B cell (primary cell): ENCODE measurements at regions not wholly inside any gene's neighbourhood (a gene's known extent, or its start where the extent isn't known, plus 50 kb on each side); places are given as distances from the start of the nearest gene placed in this dataset.

ENCODE experiments used
- ATAC-seq: fragments of 200-7000 bp; cut with Tn5 transposase; one replicate; pipeline ENCODE4 v1.10.0; 2021; ENCODE audit warnings: low read depth, mild to moderate bottlenecking, moderate number of reproducible peaks, moderate library complexity
- CTCF ChIA-PET: fragments of 350-600 bp; sonication (Branson Sonifier 250); formaldehyde crosslinking; loops from one replicate; lab custom pipeline; 2021; ENCODE audit warnings: antibody characterized with exemption, inconsistent platforms; lab: Charles Lee
- POLR2A ChIA-PET: fragments of 350-600 bp; sonication (Branson Sonifier 250); formaldehyde crosslinking; loops from one replicate; lab custom pipeline; 2021; ENCODE audit warnings: antibody characterized with exemption; lab: Charles Lee
- DNase-seq: peaks from one replicate; pipeline ENCODE4 v3.0.0; 2013
- H2AFZ ChIP-seq: 2 replicates; pipeline ENCODE4 v1.6.1; 2012; ENCODE audit warnings: mild to moderate bottlenecking, low read depth, low read length; ENCODE audit not compliant: insufficient read depth, poor library complexity, severe bottlenecking
- H3K27ac ChIP-seq, 2 donors: 1 replicate in 1 of 2; 2 replicates in 1 of 2; pipeline ENCODE4 v1.5.1; 2012 to 2013; ENCODE audit warnings: low read length in 2 of 2, mild to moderate bottlenecking in 2 of 2, moderate library complexity in 1 of 2
- H3K27me3 ChIP-seq, 4 experiments: fragments of 200-600 bp in 1 of 4; sonication (generic) in 1 of 4; replicated peaks in 1 of 4; 1 replicate in 2 of 4; 2 replicates in 2 of 4; pipeline versions ENCODE4 v1.6.1 to v1.7.0; 2013 to 2016; ENCODE audit warnings: low read length in 3 of 4, mild to moderate bottlenecking in 2 of 4, mixed read lengths in 1 of 4, moderate library complexity in 1 of 4; ENCODE audit not compliant: insufficient read depth in 4 of 4, control insufficient read depth in 3 of 4; ENCODE audit errors: control extremely low read depth in 1 of 4
- H3K36me3 ChIP-seq, 2 experiments: replicated peaks in 1 of 2; 1 replicate in 1 of 2; 2 replicates in 1 of 2; pipeline versions ENCODE4 v1.6.1 to v1.7.1; 2013; ENCODE audit warnings: low read length in 1 of 2; ENCODE audit not compliant: insufficient read depth in 2 of 2, control insufficient read depth in 1 of 2; ENCODE audit errors: control extremely low read depth in 1 of 2, extremely low read depth in 1 of 2
- H3K4me1 ChIP-seq, 2 donors: fragments of 200-600 bp in 1 of 2; sonication (generic) in 1 of 2; 1 replicate in 1 of 2; 2 replicates in 1 of 2; pipeline versions ENCODE4 v1.5.1 to v1.6.1; 2013 to 2017; ENCODE audit warnings: low read length in 2 of 2; ENCODE audit not compliant: control insufficient read depth in 2 of 2, insufficient read depth in 2 of 2
- H3K4me2 ChIP-seq: replicated peaks from 2 replicates; pipeline ENCODE3; 2012; ENCODE audit warnings: mild to moderate bottlenecking, low read depth, low read length; ENCODE audit not compliant: poor library complexity, severe bottlenecking
- H3K4me3 ChIP-seq, 5 experiments: fragments of 200-600 bp in 1 of 5; sonication (generic) in 1 of 5; 1 replicate in 3 of 5; 2 replicates in 2 of 5; pipeline versions ENCODE4 v1.5.1 to v1.7.0; 2011 to 2016; ENCODE audit warnings: low read length in 4 of 5, mild to moderate bottlenecking in 4 of 5, low read depth in 2 of 5, control low read depth in 1 of 5, moderate library complexity in 1 of 5; ENCODE audit not compliant: insufficient read depth in 1 of 5; ENCODE audit errors: control extremely low read depth in 1 of 5, extremely low read depth in 1 of 5
- H3K79me2 ChIP-seq: fragments of 200-600 bp; sonication (generic); one replicate; pipeline ENCODE4 v1.6.0; 2016; ENCODE audit warnings: low read length; ENCODE audit not compliant: control insufficient read depth, insufficient read depth
- H3K9ac ChIP-seq: fragments of 200-600 bp; sonication (generic); 2 replicates; pipeline ENCODE4 v1.6.1; 2017; ENCODE audit warnings: mild to moderate bottlenecking, low read length, moderate library complexity
- H3K9me3 ChIP-seq, 3 donors: one replicate each; pipeline versions ENCODE4 v1.6.1 to v1.7.1; 2013; ENCODE audit warnings: low read length in 2 of 3; ENCODE audit not compliant: control insufficient read depth in 2 of 3, insufficient read depth in 1 of 3; ENCODE audit errors: control extremely low read depth in 1 of 3
- H4K20me1 ChIP-seq: 2 replicates; pipeline ENCODE4 v1.6.0; 2012; ENCODE audit warnings: mild to moderate bottlenecking, low read length; ENCODE audit not compliant: insufficient read depth, control insufficient read depth, poor library complexity, severe bottlenecking
- H3K27ac Mint-ChIP-seq: one replicate; pipeline ENCODE4 v1.8.0; 2021; ENCODE audit warnings: mixed read lengths
- H3K27me3 Mint-ChIP-seq: one replicate; pipeline ENCODE4 v1.8.0; 2021; ENCODE audit warnings: mixed read lengths
- H3K4me1 Mint-ChIP-seq: one replicate; pipeline ENCODE4 v1.8.0; 2021; ENCODE audit warnings: mixed read lengths
- H3K4me3 Mint-ChIP-seq: one replicate; pipeline ENCODE4 v1.8.0; 2021; ENCODE audit warnings: mixed read lengths
- H3K9me3 Mint-ChIP-seq: one replicate; pipeline ENCODE4 v1.8.0; 2022; ENCODE audit warnings: mixed read lengths; ENCODE audit not compliant: insufficient read depth
- CTCF ChIP-seq: fragments of 200-600 bp; IDR thresholded peaks from one replicate; pipeline ENCODE4 v1.8.0; 2022; ENCODE audit warnings: antibody characterized with exemption, mild to moderate bottlenecking
- EZH2 ChIP-seq: IDR thresholded peaks from 2 replicates; pipeline ENCODE4 v1.6.1; 2012; ENCODE audit warnings: borderline replicate concordance, low read depth, mild to moderate bottlenecking, moderate library complexity, low read length; ENCODE audit not compliant: insufficient read depth, poor library complexity, severe bottlenecking
- WGBS: methylation state at CpG from one replicate; pipeline ENCODE4 v1.1.5; 2013; ENCODE audit warnings: missing lambda C conversion rate; ENCODE audit not compliant: insufficient coverage; 5-methylcytosine and 5-hydroxymethylcytosine counted together
- intact Hi-C: fragments of 100-400 bp; cut with micrococcal nuclease; formaldehyde crosslinking; loops from one replicate; pipeline ENCODE4 v1.10.0; 2022

GRCh38 chr12:28994179-28994715, 154.8 kb upstream of the FAR2 start:
- H3K27me3 Mint-ChIP-seq: peaks cover 4% of the 10 kb centered on the region
- TF ChIP-seq CTCF: no peak
- no peaks in the 10 kb centered on the region for H3K4me1 Mint-ChIP-seq
- WGBS: 60% methylated on average over 1 of the region's 3 CpGs
- Histone ChIP-seq H3K9me3 (no peaks in the 10 kb centered on the region), H3K79me2 (no peaks in the 10 kb centered on the region), H3K27ac (no peak overlapping the region), H4K20me1 (no peaks in the 10 kb centered on the region), H2AFZ (no peak overlapping the region), H3K9ac (no peak overlapping the region), H3K4me1 (no peaks in the 10 kb centered on the region), H3K36me3 (no peaks in the 10 kb centered on the region), H3K4me2 (no peak overlapping the region), H3K27me3 (no peaks in the 10 kb centered on the region), H3K4me3 (no peak overlapping the region)
- CTCF ChIA-PET: no interaction called here
- no peak for DNase-seq
- H3K4me3 Mint-ChIP-seq: no peak overlapping the region
- no peak overlapping the region for H3K27ac Mint-ChIP-seq
- intact Hi-C loops: no loop called here
- no peaks in the 10 kb centered on the region for H3K9me3 Mint-ChIP-seq
- POLR2A ChIA-PET: no interaction called here
- no peak for ATAC-seq

GRCh38 chr12:28996688-28997087, 152.4 kb upstream of the FAR2 start:
- no peaks in the 10 kb centered on the region for H3K27me3 ChIP-seq
- DNase-seq (no peak), ATAC-seq (no peak)
- no peak overlapping the region for H2AFZ ChIP-seq
- H4K20me1 ChIP-seq: no peaks in the 10 kb centered on the region
- H3K79me2 ChIP-seq: no peaks in the 10 kb centered on the region
- Mint-ChIP-seq H3K9me3 (peaks cover 1% of the 10 kb centered on the region), H3K27me3 (peaks cover 4% of the 10 kb centered on the region), H3K4me1 (no peaks in the 10 kb centered on the region), H3K4me3 (no peak overlapping the region), H3K27ac (no peak overlapping the region)
- no peak overlapping the region for H3K9ac ChIP-seq
- WGBS: 93% methylated on average over 4 of the region's 5 CpGs
- ChIA-PET CTCF (no interaction called here), POLR2A (no interaction called here)
- no peaks in the 10 kb centered on the region for H3K36me3 ChIP-seq
- no peak for TF ChIP-seq CTCF
- TF ChIP-seq EZH2: no peak
- H3K4me2 ChIP-seq: no peak overlapping the region
- intact Hi-C loops: no loop called here
- H3K4me1 ChIP-seq: no peaks in the 10 kb centered on the region
- H3K27ac ChIP-seq: no peak overlapping the region
- no peak overlapping the region for H3K4me3 ChIP-seq
- H3K9me3 ChIP-seq: no peaks in the 10 kb centered on the region
